ENCODE measurements at regions not wholly inside any gene's neighbourhood (a gene's known extent, or its start where the extent isn't known, plus 50 kb on each side); places are given as distances from the start of the nearest gene placed in this dataset.
A peak's percentile ranks its signal among the peaks of the same experiment; 100 is the strongest.

GRCh38 chr7:95693551-95694333 is 78.6 kb upstream of the DYNC1I1 start:
- no peak overlapping the region for H3K4me3 ChIP-seq (ENCODE audit: low read depth, low read length)
- no peak for TF ChIP-seq CTCF (IDR thresholded peaks at IDR 0.05; ENCODE audit: borderline replicate concordance, insufficient read depth, low read depth, low read length)

- TF ChIP-seq CTCF (IDR thresholded peaks at IDR 0.05; ENCODE audit: borderline replicate concordance, insufficient read depth, low read depth, low read length) = no peak
- no peak overlapping the region for H3K4me3 ChIP-seq (ENCODE audit: low read depth, low read length)
Observed at GRCh38 chr7:95691464-95691863, 80.9 kb upstream of the DYNC1I1 start.

- no peak overlapping the region for H3K4me3 ChIP-seq (ENCODE audit: low read depth, low read length)
- no peak; the same call in 1 of the 2 replicates for TF ChIP-seq CTCF (IDR thresholded peaks at IDR 0.05; ENCODE audit: borderline replicate concordance, insufficient read depth, low read depth, low read length)
Observed at GRCh38 chr7:95690367-95690947, 81.9 kb upstream of the DYNC1I1 start.

- TF ChIP-seq CTCF (IDR thresholded peaks at IDR 0.05; ENCODE audit: borderline replicate concordance, insufficient read depth, low read depth, low read length) = no peak
- no peak overlapping the region for H3K4me3 ChIP-seq (ENCODE audit: low read depth, low read length)
Observed at GRCh38 chr7:95688931-95689495, 83.3 kb upstream of the DYNC1I1 start.

- no peak overlapping the region for H3K4me3 ChIP-seq (ENCODE audit: low read depth, low read length)
- no peak for TF ChIP-seq CTCF (IDR thresholded peaks at IDR 0.05; ENCODE audit: borderline replicate concordance, insufficient read depth, low read depth, low read length)
Observed at GRCh38 chr7:95687759-95688343, 84.5 kb upstream of the DYNC1I1 start.

- H3K4me3 ChIP-seq (ENCODE audit: low read depth, low read length) = no peak overlapping the region
- peak; percentile 9; the same call in 1 of the 2 replicates for TF ChIP-seq CTCF (IDR thresholded peaks at IDR 0.05; ENCODE audit: borderline replicate concordance, insufficient read depth, low read depth, low read length)
Observed at GRCh38 chr7:95686109-95686508, 86.2 kb upstream of the DYNC1I1 start.

All from GM12875 (cell line).